GM19035 (cell line): ENCODE measurements at regions not wholly inside any gene's neighbourhood (a gene's known extent, or its start where the extent isn't known, plus 50 kb on each side); places are given as distances from the start of the nearest gene placed in this dataset.

Source experiments
- ATAC-seq: cut with Tn5 transposase; IDR thresholded peaks from one replicate; pipeline ENCODE4 v1.9.1; 2021; ENCODE audit not compliant: unreplicated experiment

DNA sequence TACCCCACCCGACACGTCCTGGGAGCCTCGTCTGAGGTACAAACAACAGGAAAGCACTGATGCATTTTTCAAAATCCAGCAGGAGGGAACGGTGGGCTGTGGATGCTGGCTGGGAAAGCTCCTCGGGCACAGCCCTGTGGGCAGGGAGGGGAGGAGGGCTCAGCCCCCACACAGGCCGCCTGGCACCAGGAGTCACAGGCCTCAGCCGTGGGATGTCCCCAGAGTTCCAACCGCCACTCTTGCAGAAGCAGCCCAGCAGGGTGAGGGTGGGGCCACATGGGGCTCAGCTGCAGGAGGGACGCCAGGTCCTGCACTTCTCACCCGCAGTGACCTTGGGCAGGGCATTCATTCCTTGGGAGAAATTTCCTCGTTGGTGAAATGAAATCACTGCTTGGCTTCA is 274.6 kb downstream of the BRD1 start:
- ATAC-seq: no peak

DNA sequence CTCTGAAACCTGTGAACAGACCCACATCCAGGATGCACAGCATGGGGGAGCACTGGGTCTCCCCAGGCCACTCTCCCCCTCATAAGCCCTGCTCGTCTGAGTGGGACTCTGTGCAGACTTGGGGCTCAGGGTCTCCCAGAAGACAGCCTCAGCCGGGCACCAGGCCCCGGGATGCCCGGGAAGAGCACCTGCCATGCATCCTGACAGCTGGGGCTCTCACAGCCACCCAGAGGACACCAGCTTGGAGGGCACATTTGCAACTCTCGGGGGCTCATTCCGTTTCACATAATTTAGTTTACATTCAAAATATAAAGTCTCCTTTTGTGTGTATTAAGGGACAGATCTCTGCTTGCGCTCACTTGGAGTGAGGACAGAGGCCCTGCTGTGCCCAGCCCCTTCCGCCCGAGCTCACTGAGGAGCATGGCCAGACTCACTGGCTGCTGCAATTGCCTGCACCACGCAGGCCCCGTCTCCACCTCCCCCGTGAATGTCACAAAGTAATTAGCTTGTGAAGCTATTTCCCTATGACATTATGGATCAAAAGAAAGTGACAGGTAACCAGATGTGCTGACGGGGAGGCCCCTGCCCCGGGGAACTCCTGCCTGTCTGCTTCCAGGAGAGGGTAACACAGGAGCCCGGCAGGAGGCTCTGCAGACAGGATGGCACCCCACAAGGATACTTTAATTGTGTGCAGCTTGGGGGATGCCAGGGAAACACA is 275.6 kb downstream of the BRD1 start:
- ATAC-seq: no peak

DNA sequence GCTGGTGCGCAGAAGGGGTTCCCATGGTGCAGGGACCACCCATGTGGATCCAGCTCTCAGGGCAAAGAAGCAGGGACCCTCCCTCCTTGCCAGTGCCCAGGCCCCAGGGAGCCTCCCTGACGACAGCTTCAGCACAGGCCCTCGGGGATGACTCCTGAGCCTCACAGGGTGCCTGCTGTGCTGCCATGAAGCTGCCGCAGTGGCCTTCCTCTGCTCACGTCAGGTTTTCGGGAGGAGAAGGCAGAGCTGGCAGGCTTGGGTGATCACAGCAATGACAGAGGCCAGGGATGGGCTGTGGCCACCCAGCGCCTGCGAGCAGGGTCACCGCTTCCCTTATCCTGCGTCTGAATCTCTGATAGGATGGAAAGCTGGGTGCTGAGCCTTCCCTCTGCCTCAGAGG is 276.2 kb downstream of the BRD1 start:
- no peak for ATAC-seq

DNA sequence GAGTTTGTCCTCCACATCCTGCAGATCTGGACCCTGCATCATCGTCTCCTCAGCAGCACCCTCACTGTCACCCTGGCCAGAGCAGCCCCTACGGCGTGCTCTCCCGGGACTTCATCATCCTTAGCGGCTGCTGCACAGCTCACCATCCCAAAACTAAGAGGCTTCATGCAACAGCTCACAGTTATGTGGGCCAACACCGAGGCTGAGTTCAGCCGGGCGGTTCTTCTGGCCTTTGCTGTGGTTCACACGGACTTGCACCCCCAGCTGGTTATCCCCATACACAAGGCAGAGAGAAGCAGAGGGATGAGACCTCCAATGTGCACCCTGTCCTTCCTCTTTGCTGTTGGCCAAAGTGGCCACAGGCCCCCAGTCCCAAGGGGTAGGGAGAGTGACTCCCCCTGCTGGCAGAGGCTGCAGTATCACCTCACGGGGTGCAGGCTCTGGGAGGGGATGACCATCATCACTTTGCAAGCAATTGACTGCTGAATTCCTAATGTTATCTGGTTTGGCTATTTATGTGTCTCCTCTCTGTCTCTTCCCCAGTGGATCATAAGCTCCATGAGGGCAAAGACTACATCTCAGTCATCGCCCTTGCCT is 276.8 kb downstream of the BRD1 start:
- ATAC-seq: no peak

DNA sequence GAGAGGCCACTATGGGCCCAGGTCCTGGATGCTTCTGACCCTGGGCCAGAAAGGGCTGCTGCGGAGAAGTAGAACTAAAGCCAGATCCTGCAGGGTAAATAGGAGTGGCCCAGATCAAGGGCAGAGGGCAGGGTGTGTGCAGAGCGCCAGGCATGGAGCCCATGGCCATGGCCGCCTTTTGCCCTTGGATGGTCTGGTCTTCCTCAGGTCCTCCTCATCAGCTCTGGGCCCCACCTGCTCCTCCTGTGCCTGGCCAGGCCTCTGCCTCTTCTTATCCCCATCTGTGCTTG is 277.6 kb downstream of the BRD1 start:
- no peak for ATAC-seq

DNA sequence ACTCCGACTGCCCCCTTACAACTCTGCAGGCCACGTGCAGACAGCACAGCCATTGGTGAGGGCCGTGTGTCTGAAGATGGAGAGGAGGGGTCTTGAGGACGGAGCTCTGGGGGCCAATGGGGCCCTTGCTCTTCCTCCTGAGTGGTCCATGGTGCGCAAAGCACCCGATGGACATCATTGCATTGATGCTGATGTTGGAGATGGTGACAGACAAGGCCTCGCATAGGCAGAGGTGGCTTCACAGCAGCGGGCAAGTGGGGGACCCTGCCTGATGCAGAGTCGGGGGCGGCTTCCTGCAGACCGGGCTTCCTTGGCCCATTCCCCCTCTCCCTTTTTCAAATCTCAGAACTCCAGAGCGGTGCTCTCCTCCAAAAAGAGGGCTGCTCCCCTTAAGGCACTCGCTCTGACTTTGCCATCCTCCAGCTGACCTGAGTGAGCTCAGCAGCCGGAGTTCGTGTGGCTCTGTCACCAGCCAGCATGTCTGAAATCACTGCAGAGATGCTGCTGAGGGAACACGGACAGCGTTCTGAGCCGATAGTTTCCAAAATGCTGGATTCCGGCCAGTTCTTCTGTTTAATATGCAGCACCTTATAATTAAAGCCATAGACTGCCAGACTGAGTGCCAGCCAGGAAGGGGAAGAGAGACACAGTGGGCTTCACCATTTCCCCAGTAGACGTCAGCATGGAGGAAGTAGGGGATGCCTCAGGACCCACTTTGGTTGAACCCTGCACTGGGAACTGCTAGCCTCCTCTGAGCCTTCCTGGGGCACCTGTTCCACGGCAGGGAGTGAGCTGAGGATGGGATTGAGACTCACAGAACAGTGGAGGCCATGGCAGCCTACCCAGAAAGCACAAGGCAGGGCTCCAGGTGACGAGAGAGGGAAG is 278.2 kb downstream of the BRD1 start:
- no peak for ATAC-seq

DNA sequence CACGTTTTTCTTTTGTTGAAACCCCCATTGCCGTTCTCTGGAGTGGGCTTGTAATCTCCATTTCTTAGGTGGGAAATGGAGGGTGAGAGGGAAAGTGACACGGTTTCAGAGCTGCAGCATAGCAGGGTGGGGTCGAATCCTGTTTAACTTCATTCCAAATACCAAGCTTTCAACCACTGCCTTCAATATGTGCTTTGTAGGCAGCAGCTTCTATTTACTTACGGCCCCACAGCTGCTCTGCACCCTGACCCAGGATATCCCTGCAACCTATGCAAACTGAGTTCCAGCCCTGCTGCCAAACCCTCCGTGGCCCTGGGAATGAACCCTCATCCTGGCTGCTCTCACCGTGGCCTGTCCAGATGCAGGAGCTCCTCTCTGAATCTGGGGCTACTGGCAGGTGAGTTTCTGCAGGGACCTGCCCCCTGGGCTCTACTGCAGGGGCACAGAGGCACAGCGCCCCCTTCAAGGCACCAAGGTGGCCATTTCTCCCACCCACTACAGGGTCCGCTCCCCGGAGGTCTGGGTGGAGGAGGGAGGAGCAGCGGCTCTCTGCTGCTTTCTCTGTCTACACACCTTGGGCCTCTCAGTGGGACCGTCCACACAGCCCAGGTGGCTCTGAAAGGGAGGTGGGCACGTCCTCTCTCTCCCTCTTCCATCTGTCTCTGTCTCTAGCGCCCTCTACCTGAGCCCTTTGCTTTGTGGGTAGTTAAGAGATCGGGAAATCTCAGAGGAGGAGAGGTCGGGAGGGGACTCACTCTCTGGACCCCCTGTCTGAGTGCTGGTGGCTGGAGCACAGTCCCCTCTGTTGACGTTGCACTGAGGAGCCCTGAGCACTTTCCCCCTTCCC is 279.1 kb downstream of the BRD1 start:
- ATAC-seq: no peak

DNA sequence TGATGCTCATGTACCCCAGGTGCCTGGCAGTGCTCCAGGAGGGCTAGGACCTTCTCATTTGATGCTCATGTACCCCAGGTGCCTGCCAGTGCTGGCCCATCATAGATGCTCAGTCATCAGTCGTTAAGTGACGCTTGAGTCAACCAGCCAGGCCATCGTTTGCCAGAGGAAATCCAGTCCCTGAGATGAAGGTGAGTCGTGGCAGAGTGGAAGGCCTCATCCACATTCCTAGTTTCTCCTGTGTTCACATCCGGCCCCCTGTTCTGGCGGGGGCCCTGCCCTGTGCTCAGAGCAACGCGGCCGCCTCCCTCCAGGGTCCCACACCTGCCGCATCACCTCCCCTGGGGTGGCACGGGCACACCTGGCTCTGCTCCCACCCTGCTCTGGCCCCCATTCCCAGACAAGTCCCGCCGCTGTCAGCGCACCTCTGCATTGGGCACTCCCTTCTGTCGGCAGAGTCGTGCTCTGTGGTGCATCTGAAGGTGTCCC is 279.9 kb downstream of the BRD1 start:
- no peak for ATAC-seq

DNA sequence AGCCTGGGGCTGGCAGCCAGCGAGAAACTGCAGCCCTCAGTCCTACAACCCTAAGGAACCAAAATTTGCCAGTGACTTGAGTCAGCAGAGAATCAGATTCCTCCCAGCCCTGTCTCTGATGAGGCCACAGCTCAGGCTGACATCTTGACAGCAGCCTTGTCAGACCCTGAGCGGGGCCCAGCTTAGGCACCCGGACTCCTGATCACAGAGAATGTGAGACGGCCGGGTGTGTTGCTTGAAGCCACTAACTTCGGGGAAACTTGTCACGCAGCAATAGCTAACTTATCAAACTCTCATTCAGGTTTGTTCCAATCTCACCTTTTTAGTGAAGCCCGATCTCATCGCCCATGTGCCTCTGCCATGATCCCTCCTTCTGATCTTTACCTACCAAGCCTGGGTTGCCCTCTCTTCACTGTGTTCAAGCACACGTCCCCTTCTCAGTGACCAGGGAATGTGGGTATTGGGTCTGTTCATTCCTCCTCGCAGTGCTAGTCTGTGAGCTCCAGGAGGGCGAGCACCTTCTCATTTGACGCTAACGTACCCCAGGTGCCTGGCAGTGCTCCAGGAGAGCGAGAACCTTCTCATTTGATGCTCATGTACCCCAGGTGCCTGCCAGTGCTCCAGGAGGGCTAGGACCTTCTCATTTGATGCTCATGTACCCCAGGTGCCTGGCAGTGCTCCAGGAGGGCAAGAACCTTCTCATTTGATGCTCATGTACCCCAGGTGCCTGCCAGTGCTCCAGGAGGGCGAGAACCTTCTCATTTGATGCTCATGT is 280.7 kb downstream of the BRD1 start:
- no peak for ATAC-seq

DNA sequence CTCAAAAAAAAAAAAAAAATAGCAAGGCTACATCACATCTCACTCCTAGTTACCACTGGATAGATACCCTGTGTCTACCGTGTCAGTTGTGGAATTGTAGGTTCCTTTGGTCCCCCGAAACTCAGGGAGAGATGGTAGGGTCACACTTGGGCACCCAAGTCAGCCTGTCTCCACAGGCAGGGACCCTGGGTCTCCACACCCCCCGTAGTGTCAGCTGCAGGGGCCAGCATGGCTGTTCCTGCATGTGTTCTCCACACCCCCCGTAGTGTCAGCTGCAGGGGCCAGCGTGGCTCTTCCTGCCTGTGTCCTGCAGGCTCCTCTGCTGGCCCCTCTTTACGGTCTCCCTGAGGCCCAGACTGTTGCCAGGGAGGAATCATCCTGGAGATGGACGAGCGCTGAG is 282.1 kb downstream of the BRD1 start:
- ATAC-seq: no peak

DNA sequence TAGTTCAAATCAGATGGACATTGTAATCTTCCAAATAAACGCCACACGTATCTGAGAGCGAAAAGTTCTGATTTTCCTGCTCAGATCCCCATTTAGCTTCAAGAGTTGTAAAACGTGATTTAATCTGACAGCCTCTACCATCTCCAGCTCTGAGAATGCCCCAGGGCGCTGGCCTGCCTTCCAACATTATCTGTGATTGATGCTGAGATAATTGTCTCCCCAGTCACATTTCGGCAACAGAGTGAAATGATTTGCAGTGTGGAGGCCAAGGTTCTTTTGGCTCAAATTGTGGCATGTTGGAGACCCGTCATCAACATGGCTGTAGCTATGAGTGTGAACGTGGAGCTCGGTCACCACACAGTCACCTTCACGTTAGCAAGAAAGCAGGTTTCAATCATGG is 283.4 kb downstream of the BRD1 start:
- no peak for ATAC-seq

DNA sequence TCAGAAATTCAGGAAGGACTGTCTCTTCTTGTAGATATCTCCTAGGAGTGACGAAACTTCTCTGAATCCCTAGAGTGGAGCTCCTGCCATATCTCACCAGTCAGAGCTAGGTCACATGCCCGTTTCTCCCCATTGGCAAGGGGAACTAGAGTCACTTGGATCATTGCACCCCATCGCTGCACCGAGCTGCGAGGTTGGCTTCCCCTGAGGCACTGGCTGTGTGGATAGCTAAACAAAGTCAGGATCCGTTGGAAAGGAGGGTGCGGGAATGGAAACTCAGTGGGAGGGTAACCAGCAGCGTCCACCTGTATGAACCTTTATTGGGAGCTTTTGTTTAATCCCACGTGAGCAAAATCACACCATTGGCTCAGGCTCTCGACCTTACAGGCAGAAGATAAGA is 283.8 kb downstream of the BRD1 start:
- ATAC-seq: no peak

DNA sequence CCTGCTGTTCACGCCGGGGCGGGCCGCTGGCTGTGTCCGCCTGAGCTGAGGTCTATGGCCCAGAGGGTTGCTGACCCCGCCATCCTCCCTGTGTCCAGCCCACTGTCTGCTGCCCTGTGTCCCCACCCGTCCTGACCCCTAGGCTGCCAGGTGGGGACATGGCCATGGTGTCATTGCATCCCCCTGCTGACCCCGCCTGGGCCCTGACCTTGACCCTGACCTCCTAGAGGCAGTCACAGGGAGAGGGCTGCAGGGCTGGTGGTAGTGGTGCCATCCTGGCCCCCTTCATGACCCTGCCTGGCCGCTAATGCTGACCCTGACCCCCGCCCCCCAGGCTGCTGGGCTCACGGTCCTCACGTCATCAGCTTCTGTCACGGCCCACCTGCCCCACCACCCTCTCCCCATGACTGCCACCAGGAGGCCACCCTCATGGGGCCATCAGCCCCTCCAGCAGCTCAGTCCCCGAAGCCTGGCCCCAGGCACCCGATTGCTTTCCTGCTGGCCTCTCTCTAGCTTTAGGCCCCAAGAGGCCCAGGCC is 285.9 kb downstream of the BRD1 start:
- no peak for ATAC-seq

DNA sequence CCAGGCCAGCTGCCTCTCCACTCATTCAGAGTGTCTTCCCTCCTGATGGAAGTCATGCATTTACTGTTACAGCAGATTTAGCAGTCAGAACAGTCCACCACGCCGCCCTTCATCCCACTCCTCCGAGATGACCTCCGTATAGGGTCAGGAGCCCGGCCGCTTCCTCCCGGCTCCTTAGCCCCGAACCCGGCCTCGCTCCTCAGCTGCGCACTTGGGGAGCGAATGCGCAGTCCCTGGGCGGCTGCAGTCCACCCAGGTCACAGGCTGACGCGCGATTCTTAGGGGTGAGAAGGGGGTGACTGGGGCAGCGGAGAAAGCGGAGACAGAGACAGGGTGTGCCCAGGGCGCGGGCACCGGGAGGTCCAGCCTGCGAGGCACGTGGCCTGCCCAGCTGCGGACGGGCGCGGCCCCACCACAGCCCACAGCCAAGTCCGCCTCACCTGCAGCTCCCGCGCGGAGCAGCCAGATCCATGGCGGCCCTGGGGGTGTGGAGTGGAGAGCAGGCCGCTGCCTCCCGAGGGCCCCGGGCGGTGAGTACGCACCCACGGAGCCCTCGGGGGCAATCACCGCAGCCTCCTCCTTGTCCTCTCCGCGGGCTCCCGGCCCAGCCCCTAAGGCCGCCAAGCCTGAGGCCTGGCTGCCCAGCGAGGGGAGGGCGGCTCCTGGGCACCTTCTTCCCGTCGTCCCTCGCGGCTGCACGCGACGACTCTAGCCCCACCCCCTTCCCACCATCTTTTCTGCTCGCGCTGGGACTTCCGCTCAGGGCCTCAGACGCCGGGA is 286.6 kb downstream of the BRD1 start:
- no peak for ATAC-seq

DNA sequence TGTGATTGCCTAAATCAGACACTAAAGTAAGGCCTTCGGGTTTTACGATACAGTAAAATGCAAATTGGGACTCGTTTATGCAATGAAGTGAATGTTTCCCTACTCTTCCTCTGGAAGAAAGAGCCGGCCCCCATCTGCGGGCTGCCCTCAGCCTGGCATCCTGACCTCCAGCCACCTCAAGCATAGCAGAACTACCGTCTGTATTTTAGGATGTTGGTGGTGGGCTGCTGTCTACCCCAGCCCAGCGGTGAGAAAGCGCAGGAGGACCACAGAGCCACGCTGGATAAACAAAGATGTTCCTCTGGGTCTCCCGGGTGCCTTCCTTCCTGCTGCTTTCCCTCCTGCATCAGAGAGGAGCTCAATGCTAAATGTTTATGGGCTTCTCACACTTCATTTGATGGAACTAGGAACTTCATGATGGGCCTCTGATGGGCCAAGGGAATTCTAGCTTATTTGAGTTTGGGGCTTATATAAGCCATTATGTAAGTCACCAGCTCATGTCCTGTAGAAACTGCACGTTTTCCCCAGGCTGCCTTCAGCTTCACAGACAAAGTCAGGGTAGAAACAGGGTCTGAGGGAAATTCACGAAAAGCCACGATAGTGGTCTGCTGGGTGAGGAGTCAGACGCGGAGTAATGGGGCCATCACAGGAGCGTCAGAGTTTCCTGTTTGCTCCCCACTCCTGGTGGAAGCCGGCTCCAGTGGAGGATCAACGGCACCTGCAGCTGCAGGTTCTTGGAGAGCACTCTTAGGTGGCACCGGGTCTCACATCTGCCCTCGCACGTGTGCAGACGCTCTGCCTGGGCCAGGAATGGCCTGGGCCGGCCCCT is 287.4 kb downstream of the BRD1 start:
- no peak for ATAC-seq

DNA sequence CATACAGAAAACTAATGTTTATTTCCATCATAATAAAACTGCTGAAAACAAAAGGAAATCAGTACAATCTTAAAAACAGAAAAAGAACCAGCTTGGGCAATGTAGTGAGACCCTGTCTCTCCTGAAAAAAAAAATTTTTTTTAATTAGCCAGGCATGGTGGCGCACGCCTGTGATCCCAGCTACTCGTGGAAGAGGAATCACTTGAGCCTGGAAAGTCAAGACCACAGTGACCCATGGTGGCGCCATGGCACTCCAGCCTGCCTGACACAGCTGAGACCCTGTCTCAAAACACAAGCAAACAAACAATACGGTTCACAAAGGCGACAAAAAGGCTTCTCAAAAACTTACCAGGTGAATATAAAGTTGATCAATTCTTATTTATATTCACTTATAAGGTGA is 289.7 kb downstream of the BRD1 start:
- no peak for ATAC-seq

DNA sequence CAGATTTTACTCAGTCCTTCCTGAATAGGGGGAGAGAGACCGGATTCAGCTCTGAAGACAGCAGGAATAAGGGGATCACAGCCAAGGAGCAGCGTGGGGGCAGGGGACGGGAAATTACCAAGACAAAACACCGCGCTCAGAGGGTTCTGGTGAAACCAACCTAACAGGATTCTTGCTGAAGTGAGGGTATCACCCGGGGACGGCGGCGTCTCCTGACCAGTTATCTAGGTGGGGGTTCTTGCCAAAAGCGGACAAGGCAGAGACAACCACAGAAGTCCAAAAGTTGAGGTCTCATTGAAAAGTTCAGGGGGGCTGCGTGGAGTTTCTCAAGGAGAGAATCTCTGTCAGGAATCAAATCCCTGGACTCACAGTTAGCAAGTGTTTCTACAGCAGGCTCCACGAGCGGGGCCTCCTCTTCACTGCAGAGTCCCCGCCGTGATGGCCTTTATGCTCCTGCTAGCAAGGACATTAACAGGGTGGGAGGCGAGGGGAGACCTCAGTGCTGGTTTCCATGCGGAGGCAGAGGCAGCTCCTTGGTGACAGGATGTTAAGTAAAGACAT is 291.0 kb downstream of the BRD1 start:
- ATAC-seq: no peak

DNA sequence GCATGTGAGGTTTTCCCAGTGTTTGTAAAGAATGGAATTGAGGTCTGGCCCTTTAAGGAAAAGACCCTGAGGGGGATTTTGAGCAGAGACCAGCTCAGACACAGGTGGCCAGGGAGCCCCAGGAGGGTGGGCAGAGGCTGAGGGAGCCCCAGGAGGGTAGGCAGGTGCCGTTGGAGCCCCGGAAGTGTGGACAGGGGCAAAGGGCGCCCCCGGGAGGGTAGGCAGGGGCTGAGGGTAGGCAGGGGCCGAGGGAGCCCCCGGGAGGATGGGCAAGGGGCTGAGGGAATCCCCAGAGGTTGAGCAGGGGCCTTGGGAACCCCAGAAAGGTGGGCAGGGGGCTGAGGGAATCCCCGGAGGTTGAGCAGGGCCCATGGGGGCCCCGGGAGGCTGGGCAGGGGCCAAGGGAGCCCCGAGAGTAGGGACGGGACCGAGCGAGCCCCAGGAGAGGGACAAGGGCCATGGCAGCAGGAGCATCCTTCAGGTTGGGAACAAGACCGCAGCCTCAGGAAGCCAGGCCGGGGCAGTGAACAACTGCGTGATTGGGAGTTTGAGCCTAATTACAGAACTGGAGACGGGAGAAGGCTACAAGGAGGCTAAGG is 292.0 kb downstream of the BRD1 start:
- ATAC-seq: no peak
